Heart left ventricle (tissue), 16 donors: ENCODE measurements at regions not wholly inside any gene's neighbourhood (a gene's known extent, or its start where the extent isn't known, plus 50 kb on each side); places are given as distances from the start of the nearest gene placed in this dataset.
A peak's percentile ranks its signal among the peaks of the same experiment; 100 is the strongest.

Source experiments
- ATAC-seq, 4 donors: fragments of 200-7000 bp; cut with Tn5 transposase; one replicate each; pipeline ENCODE4 v1.9.1; 2020 to 2022; ENCODE audit warnings: moderate library complexity in 4 of 4, mild to moderate bottlenecking in 3 of 4, moderate number of reproducible peaks in 1 of 4
- DNase-seq, 5 donors: peaks; one replicate each; pipeline ENCODE4 v3.0.0-alpha.2; 2020
- H3K27ac ChIP-seq, 12 donors: fragments of 200-600 bp; sonication (generic) in 4 of 12; one replicate each; pipeline versions ENCODE4 v1.5.0 to v1.8.0; 2016 to 2022; ENCODE audit warnings: mild to moderate bottlenecking in 2 of 12
- H3K27me3 ChIP-seq, 9 donors: fragments of 200-600 bp; sonication (generic) in 2 of 9; one replicate each; pipeline versions ENCODE4 v1.5.1 to v1.8.0; 2016 to 2022; ENCODE audit warnings: mild to moderate bottlenecking in 3 of 9
- H3K36me3 ChIP-seq, 9 donors: fragments of 200-600 bp; sonication (generic) in 2 of 9; one replicate each; pipeline versions ENCODE4 v1.5.0 to v1.8.0; 2018 to 2022; ENCODE audit warnings: mild to moderate bottlenecking in 2 of 9
- H3K4me1 ChIP-seq, 12 donors: fragments of 200-600 bp; sonication (generic) in 4 of 12; one replicate each; pipeline versions ENCODE4 v1.5.0 to v1.8.0; 2016 to 2022; ENCODE audit warnings: mild to moderate bottlenecking in 3 of 12
- H3K4me3 ChIP-seq, 12 donors: fragments of 200-600 bp; sonication (generic) in 4 of 12; one replicate each; pipeline versions ENCODE4 v1.5.0 to v1.8.0; 2017 to 2022; ENCODE audit warnings: mild to moderate bottlenecking in 9 of 12, moderate library complexity in 4 of 12
- H3K9me3 ChIP-seq, 12 donors: fragments of 200-600 bp; sonication (generic) in 4 of 12; one replicate each; pipeline versions ENCODE4 v1.5.0 to v1.8.0; 2016 to 2022; ENCODE audit warnings: mild to moderate bottlenecking in 1 of 12
- POLR2A ChIP-seq, 2 donors: fragments of 450-650 bp; IDR thresholded peaks; one replicate each; pipeline ENCODE4 v1.6.1; 2017; ENCODE audit warnings: antibody characterized with exemption in 2 of 2, mild to moderate bottlenecking in 2 of 2, moderate library complexity in 2 of 2
- WGBS, 4 donors: extraction: QIAGEN DNeasy Blood & Tissue Kit in 2 of 4; methylation state at CpG; one replicate each; pipeline versions ENCODE4 v1.1.5 to v1.1.7; 2013 to 2018; 5-methylcytosine and 5-hydroxymethylcytosine counted together
- intact Hi-C, 10 donors: fragments of 100-400 bp; cut with DNase I; formaldehyde crosslinking; loops; one replicate each; pipeline versions ENCODE4 v1.11.1 to v1.14.2; 2022
- TF ChIP-seq, protein P1 (sequence below), 12 donors: fragments of 200-600 bp; sonication (generic) in 4 of 12; IDR thresholded peaks; one replicate each; pipeline versions ENCODE4 v1.5.0 to v1.8.0; 2018 to 2022; ENCODE audit warnings: antibody characterized with exemption in 12 of 12, mild to moderate bottlenecking in 5 of 12
- donor health status: ischemic (EF 13 %, LVEDD 7.1; RV severe dilation, severe dysfunction).
- donor health status: healthy with polysubstance abuse.
- donor health status: DM: no; HTN: yes; CAD: no.
- donor health status: DM: no; HTN: no; CAD: no.
- donor health status: ischemic (EF 25% LVEDD 6.9; RV normal size, moderate dysfunction).
- donor health status: ischemic (EF 25% LVEDD 5.7; RV mildly dilated, moderate dysfunction).
- donor health status: healthy.
- donor health status: DM: yes; HTN: yes; CAD: no.
- donor health status: ischemic (EF 35%, LVEDD 5.7; RV mildly dilated, moderate dysfunction).
- donor health status: nonischemic (EF 11% LVEDD 7.7; RV severe dilation, severe dysfunction).
- donor health status: DM: yes; HTN: yes; CAD: no.
- donor health status: PGD.
- donor health status: ischemic (EF 29% LVEDD 5.4; RV normal size, mild dysfunction).
- donor health status: nonischemic (EF 23%, LVEDD 6.1; RV moderate dilation, normal function).

DNA sequence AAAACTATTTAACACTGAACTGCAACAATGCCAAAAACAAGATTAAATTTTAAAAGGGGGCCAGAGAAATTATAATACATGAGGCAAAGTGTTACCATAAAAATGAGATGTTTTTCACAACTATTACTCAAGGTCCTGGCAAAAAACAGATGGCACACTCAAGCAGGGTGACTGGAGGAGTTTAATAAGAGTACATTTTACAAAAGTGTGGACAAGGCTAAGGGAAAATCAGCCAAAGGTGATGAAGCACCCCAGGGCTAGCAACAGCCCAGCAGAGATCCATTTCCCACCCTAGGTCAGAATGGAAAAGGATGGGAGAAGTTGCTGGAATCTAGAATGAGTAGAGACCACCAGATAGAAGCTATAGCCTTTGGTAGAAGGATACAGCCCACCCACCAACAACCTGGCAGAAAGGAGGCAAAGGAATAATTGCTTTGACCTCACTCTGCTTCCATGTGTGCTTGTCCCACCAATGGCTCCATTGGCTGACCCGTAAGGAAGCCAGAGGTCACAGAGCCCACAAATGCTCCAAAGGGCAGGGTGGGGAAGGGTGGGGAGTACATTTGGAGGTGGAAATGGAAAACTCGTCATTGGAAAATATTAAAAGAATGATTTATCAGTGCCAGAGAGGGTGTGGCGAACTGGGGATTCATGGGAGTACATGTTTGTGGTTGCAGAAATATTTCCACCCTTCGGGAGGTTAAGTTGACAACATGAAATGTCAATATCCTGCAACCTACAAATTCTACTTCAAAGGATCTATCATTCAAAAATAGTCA, 161.0 kb upstream of the UBE2E2 start:
- H3K27me3 ChIP-seq, result no peaks in the 10 kb centered on the region
- peaks cover 0 to 17% (median 6%) of the 10 kb centered on the region in 12 donors for H3K9me3 ChIP-seq
- 60 to 76% (median 64%) methylated on average over 4 of the region's 4 CpGs for WGBS, 4 donors
- TF ChIP-seq, protein P1, sequence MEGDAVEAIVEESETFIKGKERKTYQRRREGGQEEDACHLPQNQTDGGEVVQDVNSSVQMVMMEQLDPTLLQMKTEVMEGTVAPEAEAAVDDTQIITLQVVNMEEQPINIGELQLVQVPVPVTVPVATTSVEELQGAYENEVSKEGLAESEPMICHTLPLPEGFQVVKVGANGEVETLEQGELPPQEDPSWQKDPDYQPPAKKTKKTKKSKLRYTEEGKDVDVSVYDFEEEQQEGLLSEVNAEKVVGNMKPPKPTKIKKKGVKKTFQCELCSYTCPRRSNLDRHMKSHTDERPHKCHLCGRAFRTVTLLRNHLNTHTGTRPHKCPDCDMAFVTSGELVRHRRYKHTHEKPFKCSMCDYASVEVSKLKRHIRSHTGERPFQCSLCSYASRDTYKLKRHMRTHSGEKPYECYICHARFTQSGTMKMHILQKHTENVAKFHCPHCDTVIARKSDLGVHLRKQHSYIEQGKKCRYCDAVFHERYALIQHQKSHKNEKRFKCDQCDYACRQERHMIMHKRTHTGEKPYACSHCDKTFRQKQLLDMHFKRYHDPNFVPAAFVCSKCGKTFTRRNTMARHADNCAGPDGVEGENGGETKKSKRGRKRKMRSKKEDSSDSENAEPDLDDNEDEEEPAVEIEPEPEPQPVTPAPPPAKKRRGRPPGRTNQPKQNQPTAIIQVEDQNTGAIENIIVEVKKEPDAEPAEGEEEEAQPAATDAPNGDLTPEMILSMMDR (IDR thresholded peaks at IDR 0.05), result no peak
- TF ChIP-seq POLR2A (IDR thresholded peaks at IDR 0.05), result no peak
- ATAC-seq, result peak; percentile 58 to 84 (median 71)
- H3K36me3 ChIP-seq, result no peaks in the 10 kb centered on the region
- H3K27ac ChIP-seq, result peak overlapping the region in 4 of 12 donors; percentile 48 to 86 (median 62)
- DNase-seq, result peak in 2 of 5 donors; percentile 8 to 35
- peaks cover 0 to 22% (median 5%) of the 10 kb centered on the region in 12 donors for H3K4me1 ChIP-seq
- intact Hi-C loops, result no loop called here
- no peak overlapping the region for H3K4me3 ChIP-seq

DNA sequence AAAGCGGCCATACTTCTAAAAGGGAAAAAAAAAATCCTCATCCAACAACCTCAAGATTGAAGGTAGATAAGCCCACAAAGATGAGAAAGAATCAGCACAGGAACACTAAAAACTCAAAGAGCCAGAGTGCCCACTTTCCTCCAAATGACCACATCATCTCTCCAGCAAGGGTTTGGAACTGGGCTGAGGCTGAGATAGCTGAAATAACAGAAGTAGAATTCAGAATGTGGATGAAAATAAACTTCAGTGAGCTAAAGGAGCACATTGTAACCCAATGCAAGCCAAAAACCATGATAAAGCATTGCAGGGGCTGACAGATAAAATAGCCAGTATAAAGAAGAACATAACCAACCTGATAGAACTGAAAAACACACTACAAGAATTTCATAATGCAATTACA, 158.7 kb upstream of the UBE2E2 start:
- WGBS, 4 donors, result 94 to 100% (median 99%) methylated on average over 1 of the region's 1 CpG
- Histone ChIP-seq H3K4me1 (peaks cover 0 to 6% (median 0%) of the 10 kb centered on the region in 12 donors), H3K27ac (peak overlapping the region in 1 of 12 donors; percentile 69), H3K27me3 (no peaks in the 10 kb centered on the region), H3K9me3 (peaks cover 0 to 37% (median 11%) of the 10 kb centered on the region in 12 donors), H3K36me3 (no peaks in the 10 kb centered on the region), H3K4me3 (no peak overlapping the region)
- intact Hi-C loops, result no loop called here
- TF ChIP-seq POLR2A (IDR thresholded peaks at IDR 0.05), result no peak
- TF ChIP-seq, protein P1 (IDR thresholded peaks at IDR 0.05), result no peak
- no peak for DNase-seq
- ATAC-seq, result no peak

DNA sequence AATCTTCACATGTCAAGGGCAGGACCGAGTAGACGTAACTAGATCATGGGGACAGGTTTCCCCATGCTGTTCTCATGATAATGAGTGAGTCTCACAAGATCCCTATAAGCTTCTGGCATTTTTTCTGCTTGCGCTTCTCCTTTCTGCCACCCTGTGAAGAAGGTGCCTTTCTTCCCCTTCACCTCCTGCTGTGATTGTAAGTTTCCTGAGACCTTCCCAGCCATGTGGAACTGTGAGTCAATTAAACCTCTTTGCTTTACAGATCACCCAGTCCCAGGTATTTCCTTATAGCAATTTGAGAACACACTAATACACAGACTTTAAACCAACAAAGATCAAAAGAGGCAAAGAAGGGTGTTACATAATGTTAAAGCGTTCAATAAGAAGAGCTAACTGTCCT, 156.6 kb upstream of the UBE2E2 start:
- peaks cover 0 to 6% (median 0%) of the 10 kb centered on the region in 12 donors for H3K4me1 ChIP-seq
- H3K9me3 ChIP-seq, result peaks cover 0 to 37% (median 11%) of the 10 kb centered on the region in 12 donors
- H3K27ac ChIP-seq, result no peak overlapping the region
- intact Hi-C loops, result no loop called here
- DNase-seq, result no peak
- WGBS, 4 donors, result 85 to 92% (median 88%) methylated on average over 4 of the region's 4 CpGs
- no peaks in the 10 kb centered on the region for H3K36me3 ChIP-seq
- no peak for TF ChIP-seq POLR2A (IDR thresholded peaks at IDR 0.05)
- TF ChIP-seq, protein P1 (IDR thresholded peaks at IDR 0.05), result no peak
- no peaks in the 10 kb centered on the region for H3K27me3 ChIP-seq
- H3K4me3 ChIP-seq, result no peak overlapping the region
- no peak for ATAC-seq

DNA sequence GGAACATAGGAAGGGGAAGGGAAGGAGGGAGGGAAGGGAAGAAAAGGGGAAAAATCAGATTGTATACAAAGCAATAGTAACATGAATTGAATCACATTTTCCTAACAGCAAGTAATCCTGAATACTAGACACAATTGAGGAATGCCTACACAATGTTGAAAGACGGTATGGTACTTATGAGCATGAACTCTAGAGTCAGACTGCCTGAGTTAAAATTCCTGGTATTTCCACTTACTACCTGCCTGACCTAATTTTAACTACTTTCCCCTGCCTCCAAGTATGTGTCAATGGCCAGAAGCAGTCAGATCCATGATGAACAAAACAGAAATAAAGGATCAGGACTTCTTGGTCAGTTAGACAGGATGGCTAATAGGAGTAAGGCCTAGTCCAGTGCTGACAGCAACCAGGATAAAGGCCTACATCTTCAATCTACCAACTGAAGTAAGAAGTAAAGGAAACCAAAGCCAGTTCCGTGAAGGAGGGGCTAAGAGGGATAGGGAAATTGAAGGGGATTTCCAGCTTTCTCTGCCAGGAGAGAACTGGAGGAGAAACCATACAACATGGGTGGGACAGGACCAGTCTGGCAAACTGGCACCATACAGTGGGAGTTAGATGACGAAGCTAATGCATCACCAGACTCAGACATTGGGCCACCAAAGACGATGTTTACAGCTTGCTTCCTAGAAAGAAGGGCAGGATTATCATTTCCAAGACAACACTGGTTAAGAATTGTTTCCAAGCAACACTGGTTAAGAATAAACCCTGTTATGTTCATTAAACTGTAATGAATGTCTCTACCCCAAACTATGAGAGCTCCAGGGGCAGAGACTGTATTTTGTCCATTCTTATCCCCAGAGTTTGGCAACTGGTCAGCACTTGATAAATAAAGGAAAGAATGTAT, 151.6 kb upstream of the UBE2E2 start:
- peaks cover 0 to 29% (median 9%) of the 10 kb centered on the region in 12 donors for H3K9me3 ChIP-seq
- WGBS, 4 donors, result 82 to 91% (median 88%) methylated on average over 4 of the region's 4 CpGs
- intact Hi-C loops, result no loop called here
- DNase-seq, result no peak
- no peak overlapping the region for H3K4me3 ChIP-seq
- TF ChIP-seq, protein P1 (IDR thresholded peaks at IDR 0.05), result no peak
- no peak for TF ChIP-seq POLR2A (IDR thresholded peaks at IDR 0.05)
- peaks cover 0 to 5% (median 0%) of the 10 kb centered on the region in 12 donors for H3K4me1 ChIP-seq
- no peak overlapping the region for H3K27ac ChIP-seq
- ATAC-seq, result no peak
- H3K36me3 ChIP-seq, result no peaks in the 10 kb centered on the region
- H3K27me3 ChIP-seq, result no peaks in the 10 kb centered on the region
